GM21390 (cell line): ENCODE measurements at regions not wholly inside any gene's neighbourhood (a gene's known extent, or its start where the extent isn't known, plus 50 kb on each side); places are given as distances from the start of the nearest gene placed in this dataset.
"Not testable (repeated sequence)": the region's sequence is repeated elsewhere in the genome, so short reads cannot be mapped to it uniquely, and the experiment has no call there.

ENCODE experiments used
- ATAC-seq: cut with Tn5 transposase; IDR thresholded peaks from one replicate; pipeline ENCODE4 v1.9.1; 2021; ENCODE audit not compliant: unreplicated experiment

GRCh38 chr5:72693546-72694205 is 122.8 kb upstream of the TNPO1 start:
- no peak for ATAC-seq

- ATAC-seq: no peak
These were observed 123.6 kb upstream of the TNPO1 start for GRCh38 chr5:72692651-72693442.

- ATAC-seq: no peak
These were observed 124.2 kb upstream of the TNPO1 start for GRCh38 chr5:72692231-72692637.

- ATAC-seq: no peak
These were observed 124.7 kb upstream of the TNPO1 start for GRCh38 chr5:72691751-72692150.

- ATAC-seq: no peak
These were observed 127.5 kb upstream of the TNPO1 start for GRCh38 chr5:72688916-72689315.

- ATAC-seq: no peak
These were observed 129.2 kb upstream of the TNPO1 start for GRCh38 chr5:72687288-72687687.

GRCh38 chr5:72682561-72682960 is 133.9 kb upstream of the TNPO1 start:
- no peak for ATAC-seq

GRCh38 chr5:72681781-72682180 is 134.7 kb upstream of the TNPO1 start:
- ATAC-seq: no peak

GRCh38 chr5:72677447-72677846 is 139.0 kb upstream of the TNPO1 start:
- ATAC-seq: no peak

- not testable (repeated sequence) for ATAC-seq
These were observed 139.6 kb upstream of the TNPO1 start for GRCh38 chr5:72676831-72677230.

- ATAC-seq: no peak
These were observed 142.8 kb upstream of the TNPO1 start for GRCh38 chr5:72673623-72674022.

- ATAC-seq: no peak
These were observed 143.3 kb upstream of the TNPO1 start for GRCh38 chr5:72673180-72673579.

- no peak for ATAC-seq
These were observed 148.8 kb upstream of the TNPO1 start for GRCh38 chr5:72667708-72668107.

- ATAC-seq: no peak
These were observed 153.5 kb upstream of the TNPO1 start for GRCh38 chr5:72662936-72663335.

- no peak for ATAC-seq
These were observed 154.2 kb upstream of the TNPO1 start for GRCh38 chr5:72662305-72662704.

GRCh38 chr5:72661405-72661804 is 154.2 kb upstream of the ZNF366 start:
- no peak for ATAC-seq

- no peak for ATAC-seq
These were observed 152.5 kb upstream of the ZNF366 start for GRCh38 chr5:72659726-72660125.

- no peak for ATAC-seq
These were observed 151.7 kb upstream of the ZNF366 start for GRCh38 chr5:72658761-72659540.

GRCh38 chr5:72658161-72658560 is 151.0 kb upstream of the ZNF366 start:
- ATAC-seq: no peak

GRCh38 chr5:72656756-72657513 is 149.7 kb upstream of the ZNF366 start:
- no peak for ATAC-seq

- ATAC-seq: no peak
These were observed 149.1 kb upstream of the ZNF366 start for GRCh38 chr5:72656331-72656730.
